H1 (cell line): ENCODE measurements at regions not wholly inside any gene's neighbourhood (a gene's known extent, or its start where the extent isn't known, plus 50 kb on each side); places are given as distances from the start of the nearest gene placed in this dataset.

Experiments used
- CTCF ChIA-PET: fragments of 300-600 bp; sonication (Branson Sonifier 250); formaldehyde crosslinking; loops from one replicate; lab custom pipeline; 2021; ENCODE audit not compliant: partially characterized antibody; lab: Charles Lee
- POLR2A ChIA-PET: fragments of 300-600 bp; sonication (Branson Sonifier 250); formaldehyde crosslinking; loops from one replicate; lab custom pipeline; 2021; ENCODE audit warnings: inconsistent platforms; ENCODE audit not compliant: partially characterized antibody; lab: Charles Lee
- DNase-seq, 2 experiments: peaks; one replicate each; pipeline versions ENCODE4 v3.0.0 to v3.0.0-alpha.2; 2010 to 2022; ENCODE audit warnings: low spot score in 2 of 2, low read depth in 1 of 2, mixed read lengths in 1 of 2
- FAIRE-seq: peaks from 2 replicates; lab custom pipeline; 2011; peaks lifted over from hg19 to GRCh38; lab: Jason Lieb, UNC
- H2AFZ ChIP-seq: 2 replicates; pipeline ENCODE4 v1.8.1; 2012; ENCODE audit warnings: low read length, inconsistent platforms
- H2AK5ac ChIP-seq: 2 replicates; pipeline ENCODE4 v1.6.1; 2013; ENCODE audit warnings: low read depth, low read length
- H2BK120ac ChIP-seq: replicated peaks from 2 replicates; pipeline ENCODE3; 2013; ENCODE audit warnings: low read depth, low read length, inconsistent platforms
- H2BK12ac ChIP-seq: 2 replicates; pipeline ENCODE4 v1.6.1; 2013; ENCODE audit warnings: low read depth, low read length
- H2BK15ac ChIP-seq: 2 replicates; pipeline ENCODE4 v1.6.1; 2013; ENCODE audit warnings: low read length
- H2BK20ac ChIP-seq: 2 replicates; pipeline ENCODE4 v1.6.1; 2013; ENCODE audit warnings: low read length
- H2BK5ac ChIP-seq: 2 replicates; pipeline ENCODE4 v1.6.1; 2013; ENCODE audit warnings: low read depth, low read length
- H3K14ac ChIP-seq: 2 replicates; pipeline ENCODE4 v1.6.1; 2013; ENCODE audit warnings: inconsistent platforms; ENCODE audit not compliant: insufficient read length
- H3K18ac ChIP-seq: 2 replicates; pipeline ENCODE4 v1.6.1; 2013; ENCODE audit warnings: low read length; ENCODE audit errors: extremely low read depth
- H3K23ac ChIP-seq: 2 replicates; pipeline ENCODE4 v1.6.1; 2013; ENCODE audit warnings: inconsistent platforms; ENCODE audit not compliant: insufficient read length
- H3K23me2 ChIP-seq: 2 replicates; pipeline ENCODE4 v1.6.1; 2013; ENCODE audit warnings: low read depth, low read length
- H3K27ac ChIP-seq: 2 replicates; pipeline ENCODE4 v1.6.1; 2011; ENCODE audit warnings: low read depth, low read length, inconsistent platforms
- H3K27me3 ChIP-seq, 4 experiments: replicated peaks in 1 of 4; 1 replicate in 1 of 4; 2 replicates in 3 of 4; pipeline versions ENCODE4 v1.6.1 to v1.8.1; 2011 to 2013; ENCODE audit warnings: low read length in 3 of 4, mild to moderate bottlenecking in 3 of 4, inconsistent platforms in 2 of 4, mixed read lengths in 2 of 4, moderate library complexity in 1 of 4; ENCODE audit not compliant: control insufficient read depth in 3 of 4, insufficient read depth in 3 of 4; ENCODE audit errors: extremely low read depth in 1 of 4
- H3K36me3 ChIP-seq, 4 experiments: 2 replicates each; pipeline versions ENCODE4 v1.6.1 to v1.8.1; 2011 to 2013; ENCODE audit warnings: mild to moderate bottlenecking in 4 of 4, low read length in 3 of 4, moderate library complexity in 2 of 4, control low read depth in 1 of 4, inconsistent platforms in 1 of 4; ENCODE audit not compliant: insufficient read depth in 4 of 4, control insufficient read depth in 2 of 4
- H3K4ac ChIP-seq: replicated peaks from 2 replicates; pipeline ENCODE3; 2013; ENCODE audit warnings: low read length, low read depth, mixed read lengths, inconsistent platforms; ENCODE audit not compliant: insufficient read length
- H3K4me1 ChIP-seq, 4 experiments: replicated peaks in 1 of 4; 1 replicate in 1 of 4; 2 replicates in 3 of 4; pipeline versions ENCODE4 v1.6.1 to v1.8.1; 2011 to 2013; ENCODE audit warnings: low read length in 3 of 4, inconsistent platforms in 2 of 4, mixed read lengths in 1 of 4; ENCODE audit not compliant: insufficient read depth in 4 of 4, control insufficient read depth in 3 of 4
- H3K4me2 ChIP-seq, 2 experiments: 2 replicates each; pipeline versions ENCODE4 v1.6.1 to v1.8.1; 2011 to 2013; ENCODE audit warnings: low read depth in 2 of 2, low read length in 2 of 2, control low read depth in 1 of 2, inconsistent platforms in 1 of 2, mild to moderate bottlenecking in 1 of 2; ENCODE audit not compliant: insufficient read depth in 1 of 2
- H3K4me3 ChIP-seq, 4 experiments: fragments of 200-600, 300-600 bp in 1 of 4; sonication (generic), shearing (Covaris generic), sonication (Bioruptor Twin) in 1 of 4; 2 replicates each; pipeline versions ENCODE4 v1.5.1 to v1.8.1; 2011 to 2016; ENCODE audit warnings: low read length in 4 of 4, low read depth in 3 of 4, control low read depth in 2 of 4, inconsistent platforms in 2 of 4, mild to moderate bottlenecking in 2 of 4, mixed read lengths in 1 of 4, moderate library complexity in 1 of 4; ENCODE audit not compliant: insufficient read depth in 2 of 4; ENCODE audit errors: extremely low read depth in 1 of 4
- H3K56ac ChIP-seq: replicated peaks from 2 replicates; pipeline ENCODE3; 2013; ENCODE audit warnings: low read depth, mild to moderate bottlenecking, mixed read lengths, low read length, inconsistent platforms; ENCODE audit not compliant: insufficient read length
- H3K79me1 ChIP-seq: 2 replicates; pipeline ENCODE4 v1.6.1; 2013; ENCODE audit warnings: low read depth, low read length, control low read depth
- H3K79me2 ChIP-seq, 2 experiments: 2 replicates each; pipeline versions ENCODE4 v1.6.1 to v1.8.1; 2012 to 2013; ENCODE audit warnings: low read length in 2 of 2, mild to moderate bottlenecking in 2 of 2, inconsistent platforms in 1 of 2; ENCODE audit not compliant: insufficient read depth in 2 of 2, control insufficient read depth in 1 of 2
- H3K9ac ChIP-seq, 4 experiments: replicated peaks in 1 of 4; 1 replicate in 1 of 4; 2 replicates in 3 of 4; pipeline versions ENCODE4 v1.6.1 to v1.8.1; 2011 to 2013; ENCODE audit warnings: low read depth in 3 of 4, low read length in 3 of 4, control low read depth in 2 of 4, mild to moderate bottlenecking in 2 of 4, moderate library complexity in 2 of 4, inconsistent platforms in 1 of 4; ENCODE audit errors: extremely low read depth in 1 of 4
- H3K9me3 ChIP-seq, 2 experiments: 2 replicates each; pipeline versions ENCODE4 v1.6.1 to v1.8.1; 2012 to 2013; ENCODE audit warnings: mild to moderate bottlenecking in 2 of 2, moderate library complexity in 2 of 2, control low read depth in 1 of 2, inconsistent platforms in 1 of 2, low read depth in 1 of 2, low read length in 1 of 2, mixed read lengths in 1 of 2; ENCODE audit not compliant: insufficient read depth in 2 of 2
- H4K20me1 ChIP-seq, 2 experiments: replicated peaks in 1 of 2; 2 replicates each; pipeline versions ENCODE3 to v1.8.1; 2011 to 2013; ENCODE audit warnings: inconsistent platforms in 2 of 2, low read length in 2 of 2, mild to moderate bottlenecking in 1 of 2; ENCODE audit not compliant: insufficient read depth in 2 of 2, control insufficient read depth in 1 of 2
- H4K5ac ChIP-seq: 2 replicates; pipeline ENCODE4 v1.6.1; 2013; ENCODE audit warnings: low read length, low read depth, mixed read lengths, inconsistent platforms; ENCODE audit not compliant: insufficient read length
- H4K8ac ChIP-seq: 2 replicates; pipeline ENCODE4 v1.8.0; 2013; ENCODE audit warnings: mild to moderate bottlenecking, moderate library complexity, low read length, inconsistent platforms; ENCODE audit not compliant: insufficient read depth; ENCODE audit errors: extremely low read depth
- H4K91ac ChIP-seq: replicated peaks from 2 replicates; pipeline ENCODE3; 2013; ENCODE audit warnings: low read length, mixed read lengths, inconsistent platforms; ENCODE audit not compliant: insufficient read length
- RNF2 ChIP-seq: fragments of 200-900, 300-1000 bp; sonication (generic); IDR thresholded peaks from 2 replicates; pipeline ENCODE4 v1.7.1; 2016; ENCODE audit warnings: borderline replicate concordance, low read depth, mild to moderate bottlenecking, antibody characterized with exemption, low read length; ENCODE audit not compliant: poor library complexity, severe bottlenecking; ENCODE audit errors: missing control alignments
- WGBS, 2 experiments: shearing (Covaris generic) in 1 of 2; methylation state at CpG; one replicate each; pipeline versions ENCODE4 v1.1.6 to v1.1.7; 2013 to 2015; ENCODE audit warnings: low lambda C conversion rate in 2 of 2, mixed read lengths in 2 of 2, inconsistent platforms in 1 of 2, low coverage in 1 of 2, missing lambda C conversion rate in 1 of 2; ENCODE audit not compliant: insufficient replicate concordance in 2 of 2, insufficient coverage in 1 of 2, insufficient read length in 1 of 2; ENCODE audit errors: extremely low coverage in 1 of 2, missing lambda C conversion rate in 1 of 2; 5-methylcytosine and 5-hydroxymethylcytosine counted together

- Histone ChIP-seq H3K27me3 (no peaks in the 10 kb centered on the region), H3K9me3 (no peaks in the 10 kb centered on the region), H3K36me3 (no peaks in the 10 kb centered on the region), H4K91ac (no peak overlapping the region), H3K4me2 (no peak overlapping the region), H2AFZ (no peak overlapping the region), H3K79me1 (no peaks in the 10 kb centered on the region), H2AK5ac (no peak overlapping the region), H3K4ac (no peak overlapping the region), H3K23ac (no peak overlapping the region), H3K79me2 (no peaks in the 10 kb centered on the region), H2BK5ac (no peak overlapping the region), H3K14ac (no peak overlapping the region), H3K4me1 (peaks cover 3 to 12% (median 4%) of the 10 kb centered on the region in 4 experiments; a peak in 5 of 7 replicates), H2BK12ac (no peak overlapping the region), H3K18ac (no peak overlapping the region), H3K23me2 (peaks cover 6% of the 10 kb centered on the region; the same call in 1 of the 2 replicates), H2BK20ac (no peak overlapping the region), H3K27ac (no peak overlapping the region), H3K9ac (no peak overlapping the region), H2BK15ac (no peak overlapping the region), H4K8ac (no peak overlapping the region), H3K56ac (no peak overlapping the region), H4K20me1 (no peaks in the 10 kb centered on the region), H2BK120ac (no peak overlapping the region), H3K4me3 (no peak overlapping the region), H4K5ac (no peak overlapping the region)
- FAIRE-seq (no peak), DNase-seq (no peak)
- no peak for TF ChIP-seq RNF2
- ChIA-PET CTCF (interaction anchor here (0.6 kb wide), 1 partner anchor 252 kb away, joined by 3 read pairs; no protein-coding TSS in a partner anchor), POLR2A (no interaction called here)
- WGBS, 2 experiments = 73% methylated on average over 4 of the region's 4 CpGs; no CpG with 5 or more reads in 1 of the 2 experiments
Measured at GRCh38 chr16:51445250-51445649, 294.2 kb upstream of the SALL1 start.
